ENCODE measurements at regions not wholly inside any gene's neighbourhood (a gene's known extent, or its start where the extent isn't known, plus 50 kb on each side); places are given as distances from the start of the nearest gene placed in this dataset.

DNA sequence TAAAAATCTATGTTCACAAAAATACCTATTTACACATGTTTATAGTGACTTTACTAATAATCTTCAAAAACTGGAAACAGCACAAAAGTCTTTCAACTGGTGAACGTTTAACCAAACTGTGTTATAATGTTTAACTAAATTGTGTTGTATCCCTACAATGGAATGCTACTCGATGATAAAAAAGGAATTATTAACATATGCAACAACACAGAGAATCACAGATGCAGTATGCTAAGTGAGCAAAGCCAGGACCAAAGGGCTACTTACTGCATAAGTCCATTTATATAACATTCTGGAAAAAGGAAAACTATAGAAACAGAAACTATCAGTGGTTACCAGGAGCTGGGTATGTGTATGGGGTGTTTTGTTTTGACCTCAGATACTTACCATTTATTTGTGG, 602.2 kb upstream of the BTBD3 start:
- no peak overlapping the region for H3K23ac ChIP-seq (ENCODE audit: low read depth, low read length, poor library complexity)
- no peak overlapping the region for H3K18ac ChIP-seq (ENCODE audit: low read length)
- no peak overlapping the region for H2BK12ac ChIP-seq (ENCODE audit: low read length)
- no peaks in the 10 kb centered on the region for H3K79me1 ChIP-seq (ENCODE audit: low read depth, low read length)
- no peak overlapping the region for H4K8ac ChIP-seq (ENCODE audit: low read depth, low read length)
- H2AFZ ChIP-seq (ENCODE audit: low read length) = no peak overlapping the region
- no peak overlapping the region for H2BK120ac ChIP-seq (ENCODE audit: low read depth, low read length)
- H4K91ac ChIP-seq (ENCODE audit: low read depth, low read length, poor library complexity) = no peak overlapping the region
- H3K9ac ChIP-seq (ENCODE audit: low read depth, low read length, poor library complexity) = no peak overlapping the region
- no peaks in the 10 kb centered on the region for H3K36me3 ChIP-seq (replicated peaks in 1 of 2; ENCODE audit: control insufficient read depth in 2 of 2, insufficient read depth in 2 of 2, low read length in 2 of 2)
- peaks cover 0 to 7% of the 10 kb centered on the region in 2 donors for H3K9me3 ChIP-seq (replicated peaks in 1 of 2; ENCODE audit: control insufficient read depth in 2 of 2, insufficient read depth in 1 of 2, low read depth in 1 of 2, low read length in 2 of 2)
- no peak overlapping the region for H3K4me3 ChIP-seq (ENCODE audit: low read length in 2 of 2)
- H3K4ac ChIP-seq (ENCODE audit: low read length) = no peak overlapping the region
- no peak for DNase-seq (ENCODE audit: low spot score)
- H3K4me1 ChIP-seq (ENCODE audit: control insufficient read depth in 2 of 2, insufficient read depth in 1 of 2, low read depth in 1 of 2, low read length in 2 of 2) = no peaks in the 10 kb centered on the region
- no peak overlapping the region for H3K14ac ChIP-seq (ENCODE audit: low read length)
- no peak overlapping the region for H2AK5ac ChIP-seq (ENCODE audit: low read depth, low read length)
- no peaks in the 10 kb centered on the region for H3K27me3 ChIP-seq (ENCODE audit: control insufficient read depth in 3 of 3, insufficient read depth in 3 of 3, low read depth in 1 of 3, low read length in 3 of 3)
- no peak overlapping the region for H2BK5ac ChIP-seq (ENCODE audit: low read length)
- no peak overlapping the region for H2BK15ac ChIP-seq (ENCODE audit: low read length)
- no CpG with 5 or more reads among the region's 2 CpGs for WGBS, 2 donors (ENCODE audit: extremely low coverage in 2 of 2, insufficient read length in 2 of 2, insufficient replicate concordance in 1 of 2)
- H3K4me2 ChIP-seq (ENCODE audit: insufficient read depth, low read length, poor library complexity, severe bottlenecking) = no peak overlapping the region
- no peak overlapping the region for H3K27ac ChIP-seq (replicated peaks; ENCODE audit: low read length)

GRCh38 chr20:11316244-11316643, 601.4 kb upstream of the BTBD3 start:
- Histone ChIP-seq H2BK120ac (ENCODE audit: low read depth, low read length) (no peak overlapping the region), H2AK5ac (ENCODE audit: low read depth, low read length) (no peak overlapping the region), H3K9ac (ENCODE audit: low read depth, low read length, poor library complexity) (no peak overlapping the region), H2BK15ac (ENCODE audit: low read length) (no peak overlapping the region), H3K27me3 (ENCODE audit: control insufficient read depth in 3 of 3, insufficient read depth in 3 of 3, low read depth in 1 of 3, low read length in 3 of 3) (no peaks in the 10 kb centered on the region), H3K27ac (replicated peaks; ENCODE audit: low read length) (no peak overlapping the region), H3K4me1 (ENCODE audit: control insufficient read depth in 2 of 2, insufficient read depth in 1 of 2, low read depth in 1 of 2, low read length in 2 of 2) (no peaks in the 10 kb centered on the region), H3K23ac (ENCODE audit: low read depth, low read length, poor library complexity) (no peak overlapping the region), H2BK5ac (ENCODE audit: low read length) (no peak overlapping the region), H4K91ac (ENCODE audit: low read depth, low read length, poor library complexity) (no peak overlapping the region), H3K4me2 (ENCODE audit: insufficient read depth, low read length, poor library complexity, severe bottlenecking) (no peak overlapping the region), H4K8ac (ENCODE audit: low read depth, low read length) (no peak overlapping the region), H2AFZ (ENCODE audit: low read length) (no peak overlapping the region), H3K79me1 (ENCODE audit: low read depth, low read length) (no peaks in the 10 kb centered on the region), H3K36me3 (replicated peaks in 1 of 2; ENCODE audit: control insufficient read depth in 2 of 2, insufficient read depth in 2 of 2, low read length in 2 of 2) (no peaks in the 10 kb centered on the region), H3K4ac (ENCODE audit: low read length) (no peak overlapping the region), H2BK12ac (ENCODE audit: low read length) (no peak overlapping the region), H3K9me3 (replicated peaks in 1 of 2; ENCODE audit: control insufficient read depth in 2 of 2, insufficient read depth in 1 of 2, low read depth in 1 of 2, low read length in 2 of 2) (peaks cover 0 to 11% of the 10 kb centered on the region in 2 donors), H3K14ac (ENCODE audit: low read length) (no peak overlapping the region), H3K4me3 (ENCODE audit: low read length in 2 of 2) (no peak overlapping the region), H3K18ac (ENCODE audit: low read length) (no peak overlapping the region)
- no peak for DNase-seq (ENCODE audit: low spot score)

GRCh38 chr20:11320033-11320432, 597.7 kb upstream of the BTBD3 start:
- Histone ChIP-seq H2BK12ac (ENCODE audit: low read length) (no peak overlapping the region), H3K27ac (replicated peaks; ENCODE audit: low read length) (no peak overlapping the region), H3K23ac (ENCODE audit: low read depth, low read length, poor library complexity) (no peak overlapping the region), H3K36me3 (replicated peaks in 1 of 2; ENCODE audit: control insufficient read depth in 2 of 2, insufficient read depth in 2 of 2, low read length in 2 of 2) (no peaks in the 10 kb centered on the region), H3K79me1 (ENCODE audit: low read depth, low read length) (no peaks in the 10 kb centered on the region), H4K91ac (ENCODE audit: low read depth, low read length, poor library complexity) (no peak overlapping the region), H3K18ac (ENCODE audit: low read length) (no peak overlapping the region), H2BK120ac (ENCODE audit: low read depth, low read length) (no peak overlapping the region), H3K27me3 (ENCODE audit: control insufficient read depth in 3 of 3, insufficient read depth in 3 of 3, low read depth in 1 of 3, low read length in 3 of 3) (no peaks in the 10 kb centered on the region), H3K4me2 (ENCODE audit: insufficient read depth, low read length, poor library complexity, severe bottlenecking) (no peak overlapping the region), H2AK5ac (ENCODE audit: low read depth, low read length) (no peak overlapping the region), H3K9me3 (replicated peaks in 1 of 2; ENCODE audit: control insufficient read depth in 2 of 2, insufficient read depth in 1 of 2, low read depth in 1 of 2, low read length in 2 of 2) (peaks cover 4 to 20% of the 10 kb centered on the region in 2 donors), H3K4ac (ENCODE audit: low read length) (no peak overlapping the region), H4K8ac (ENCODE audit: low read depth, low read length) (no peak overlapping the region), H3K4me1 (ENCODE audit: control insufficient read depth in 2 of 2, insufficient read depth in 1 of 2, low read depth in 1 of 2, low read length in 2 of 2) (no peaks in the 10 kb centered on the region), H2BK15ac (ENCODE audit: low read length) (no peak overlapping the region), H2BK5ac (ENCODE audit: low read length) (no peak overlapping the region), H3K14ac (ENCODE audit: low read length) (no peak overlapping the region), H3K4me3 (ENCODE audit: low read length in 2 of 2) (no peak overlapping the region), H2AFZ (ENCODE audit: low read length) (no peak overlapping the region), H3K9ac (ENCODE audit: low read depth, low read length, poor library complexity) (no peak overlapping the region)
- no peak for DNase-seq (ENCODE audit: low spot score)

- no peak overlapping the region for H2BK120ac ChIP-seq (ENCODE audit: low read depth, low read length)
- no peak overlapping the region for H3K9ac ChIP-seq (ENCODE audit: low read depth, low read length, poor library complexity)
- H3K4me1 ChIP-seq (ENCODE audit: control insufficient read depth in 2 of 2, insufficient read depth in 1 of 2, low read depth in 1 of 2, low read length in 2 of 2) = no peaks in the 10 kb centered on the region
- H2AK5ac ChIP-seq (ENCODE audit: low read depth, low read length) = no peak overlapping the region
- no peak for DNase-seq (ENCODE audit: low spot score)
- no peaks in the 10 kb centered on the region for H3K36me3 ChIP-seq (replicated peaks in 1 of 2; ENCODE audit: control insufficient read depth in 2 of 2, insufficient read depth in 2 of 2, low read length in 2 of 2)
- H3K4ac ChIP-seq (ENCODE audit: low read length) = no peak overlapping the region
- H4K91ac ChIP-seq (ENCODE audit: low read depth, low read length, poor library complexity) = no peak overlapping the region
- no peak overlapping the region for H3K27ac ChIP-seq (replicated peaks; ENCODE audit: low read length)
- no peak overlapping the region for H2BK12ac ChIP-seq (ENCODE audit: low read length)
- no CpG with 5 or more reads among the region's 1 CpG for WGBS, 2 donors (ENCODE audit: extremely low coverage in 2 of 2, insufficient read length in 2 of 2, insufficient replicate concordance in 1 of 2)
- H3K23ac ChIP-seq (ENCODE audit: low read depth, low read length, poor library complexity) = no peak overlapping the region
- H3K14ac ChIP-seq (ENCODE audit: low read length) = no peak overlapping the region
- no peak overlapping the region for H2BK15ac ChIP-seq (ENCODE audit: low read length)
- no peak overlapping the region for H2BK5ac ChIP-seq (ENCODE audit: low read length)
- H3K79me1 ChIP-seq (ENCODE audit: low read depth, low read length) = no peaks in the 10 kb centered on the region
- peaks cover 4 to 14% of the 10 kb centered on the region in 2 donors for H3K9me3 ChIP-seq (replicated peaks in 1 of 2; ENCODE audit: control insufficient read depth in 2 of 2, insufficient read depth in 1 of 2, low read depth in 1 of 2, low read length in 2 of 2)
- no peak overlapping the region for H4K8ac ChIP-seq (ENCODE audit: low read depth, low read length)
- H3K27me3 ChIP-seq (ENCODE audit: control insufficient read depth in 3 of 3, insufficient read depth in 3 of 3, low read depth in 1 of 3, low read length in 3 of 3) = no peaks in the 10 kb centered on the region
- no peak overlapping the region for H3K4me2 ChIP-seq (ENCODE audit: insufficient read depth, low read length, poor library complexity, severe bottlenecking)
- H3K18ac ChIP-seq (ENCODE audit: low read length) = no peak overlapping the region
- H2AFZ ChIP-seq (ENCODE audit: low read length) = no peak overlapping the region
- H3K4me3 ChIP-seq (ENCODE audit: low read length in 2 of 2) = no peak overlapping the region
Observed at GRCh38 chr20:11323816-11324215, 593.9 kb upstream of the BTBD3 start.

All from neuronal stem cell (in vitro differentiated cells).